Gastroesophageal sphincter (tissue), 4 donors: ENCODE measurements at regions not wholly inside any gene's neighbourhood (a gene's known extent, or its start where the extent isn't known, plus 50 kb on each side); places are given as distances from the start of the nearest gene placed in this dataset.

Experiments used
- ATAC-seq: fragments of 150-250 bp; one replicate; pipeline ENCODE4 v1.9.1; 2016; ENCODE audit warnings: mild to moderate bottlenecking, moderate library complexity
- H3K27ac ChIP-seq, 4 donors: fragments of 200-600 bp; sonication (generic) in 3 of 4; 1 replicate in 3 of 4; 2 replicates in 1 of 4; pipeline ENCODE4 v1.5.1; 2016 to 2019
- H3K27me3 ChIP-seq: fragments of 200-600 bp; sonication (generic); one replicate; pipeline ENCODE4 v1.5.1; 2019
- H3K36me3 ChIP-seq, 2 donors: fragments of 200-600 bp; sonication (generic); one replicate each; pipeline ENCODE4 v1.5.1; 2019; ENCODE audit warnings: control low read depth in 1 of 2
- H3K4me1 ChIP-seq, 3 donors: fragments of 200-600 bp; sonication (generic); 1 replicate in 2 of 3; 2 replicates in 1 of 3; pipeline ENCODE4 v1.5.1; 2016 to 2019; ENCODE audit warnings: control low read depth in 2 of 3
- H3K4me3 ChIP-seq, 2 donors: fragments of 200-600 bp; sonication (generic); one replicate each; pipeline ENCODE4 v1.5.1; 2019; ENCODE audit warnings: mild to moderate bottlenecking in 1 of 2, moderate library complexity in 1 of 2
- H3K9me3 ChIP-seq, 3 donors: fragments of 200-600 bp; sonication (generic); one replicate each; pipeline ENCODE4 v1.5.1; 2017 to 2019; ENCODE audit warnings: control low read depth in 2 of 3
- CTCF ChIP-seq, 4 experiments: fragments of 200-600 bp in 2 of 4; fragments of 450-650 bp in 2 of 4; sonication (generic) in 1 of 4; IDR thresholded peaks; one replicate each; pipeline ENCODE4 v1.5.1; 2017 to 2019; ENCODE audit warnings: antibody characterized with exemption in 4 of 4, mild to moderate bottlenecking in 2 of 4, moderate library complexity in 2 of 4
- EP300 ChIP-seq: sonication (generic); formaldehyde crosslinking; IDR thresholded peaks from one replicate; pipeline ENCODE4 v1.6.1; 2017; ENCODE audit warnings: antibody characterized with exemption, mild to moderate bottlenecking
- POLR2A ChIP-seq, 2 donors: fragments of 450-650 bp; IDR thresholded peaks; one replicate each; pipeline ENCODE4 v1.6.1; 2017; ENCODE audit warnings: antibody characterized with exemption in 2 of 2, mild to moderate bottlenecking in 2 of 2, moderate library complexity in 1 of 2
- POLR2AphosphoS5 ChIP-seq: sonication (generic); formaldehyde crosslinking; IDR thresholded peaks from one replicate; pipeline ENCODE4 v1.6.1; 2017; ENCODE audit warnings: antibody characterized with exemption
- WGBS, 2 donors: methylation state at CpG; one replicate each; pipeline ENCODE4 v1.1.5; 2018; ENCODE audit warnings: low coverage in 1 of 2; 5-methylcytosine and 5-hydroxymethylcytosine counted together

DNA sequence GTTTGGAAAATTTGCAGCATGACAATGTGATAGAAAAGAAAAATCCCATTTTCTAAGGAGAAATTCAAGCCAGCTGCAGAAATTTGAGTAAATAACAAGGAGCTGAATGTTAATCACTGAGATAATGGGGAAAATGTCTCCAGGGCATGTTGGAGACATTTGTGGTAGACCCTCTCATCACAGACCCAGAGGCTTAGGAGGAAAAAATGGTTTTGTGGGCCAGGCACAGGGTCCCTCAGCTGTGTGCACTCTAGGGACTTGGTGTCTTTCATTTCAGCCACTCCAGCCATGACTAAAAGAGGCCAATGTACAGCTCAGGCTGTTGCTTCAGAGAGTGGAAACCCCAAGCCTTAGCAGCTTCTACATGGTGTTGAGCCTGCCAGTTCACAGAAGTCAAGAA is 111.4 kb upstream of the SYT10 start:
- no peaks in the 10 kb centered on the region for H3K4me1 ChIP-seq
- no peaks in the 10 kb centered on the region for H3K9me3 ChIP-seq
- ATAC-seq: no peak
- H3K27me3 ChIP-seq: no peaks in the 10 kb centered on the region
- H3K27ac ChIP-seq: no peak overlapping the region
- H3K36me3 ChIP-seq: no peaks in the 10 kb centered on the region
- no peak for TF ChIP-seq POLR2A (IDR thresholded peaks at IDR 0.05)
- no peak for TF ChIP-seq CTCF (IDR thresholded peaks at IDR 0.05)
- TF ChIP-seq POLR2AphosphoS5: no peak
- TF ChIP-seq EP300: no peak
- H3K4me3 ChIP-seq: no peak overlapping the region

DNA sequence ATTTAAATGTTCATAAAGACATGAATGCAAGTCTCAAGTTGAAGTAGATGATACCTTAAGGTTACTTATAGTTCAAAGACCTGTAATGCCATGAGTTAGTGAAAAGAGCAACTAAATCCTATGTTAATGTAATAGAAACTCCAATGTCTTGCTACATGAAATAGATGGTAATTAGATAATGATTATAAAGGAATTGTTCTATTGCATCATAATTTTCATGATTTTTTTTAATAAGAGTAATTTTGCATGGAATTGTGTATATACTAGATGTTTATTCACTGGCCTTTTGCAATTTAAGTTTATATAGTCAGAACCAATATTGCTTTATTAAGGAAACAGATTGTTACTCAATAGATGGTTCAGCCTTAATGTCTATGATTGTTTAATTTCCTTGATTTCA is 115.5 kb upstream of the SYT10 start:
- H3K27me3 ChIP-seq: no peaks in the 10 kb centered on the region
- H3K4me3 ChIP-seq: no peak overlapping the region
- no peaks in the 10 kb centered on the region for H3K4me1 ChIP-seq
- H3K36me3 ChIP-seq: no peaks in the 10 kb centered on the region
- TF ChIP-seq POLR2A (IDR thresholded peaks at IDR 0.05) (no peak), POLR2AphosphoS5 (no peak), EP300 (no peak), CTCF (IDR thresholded peaks at IDR 0.05) (no peak)
- H3K27ac ChIP-seq: no peak overlapping the region
- no peaks in the 10 kb centered on the region for H3K9me3 ChIP-seq
- ATAC-seq: no peak

GRCh38 chr12:33560653-33561208 is 121.1 kb upstream of the SYT10 start:
- TF ChIP-seq CTCF (IDR thresholded peaks at IDR 0.05) (no peak), POLR2A (IDR thresholded peaks at IDR 0.05) (no peak), POLR2AphosphoS5 (no peak), EP300 (no peak)
- no peaks in the 10 kb centered on the region for H3K36me3 ChIP-seq
- peaks cover 0 to 17% (median 0%) of the 10 kb centered on the region in 3 donors for H3K9me3 ChIP-seq
- H3K4me1 ChIP-seq: no peaks in the 10 kb centered on the region
- no peak for ATAC-seq
- H3K4me3 ChIP-seq: no peak overlapping the region
- H3K27me3 ChIP-seq: no peaks in the 10 kb centered on the region
- no peak overlapping the region for H3K27ac ChIP-seq
- WGBS, 2 donors: 67% methylated on average over 2 of the region's 4 CpGs; no CpG with 5 or more reads in 1 of the 2 donors

DNA sequence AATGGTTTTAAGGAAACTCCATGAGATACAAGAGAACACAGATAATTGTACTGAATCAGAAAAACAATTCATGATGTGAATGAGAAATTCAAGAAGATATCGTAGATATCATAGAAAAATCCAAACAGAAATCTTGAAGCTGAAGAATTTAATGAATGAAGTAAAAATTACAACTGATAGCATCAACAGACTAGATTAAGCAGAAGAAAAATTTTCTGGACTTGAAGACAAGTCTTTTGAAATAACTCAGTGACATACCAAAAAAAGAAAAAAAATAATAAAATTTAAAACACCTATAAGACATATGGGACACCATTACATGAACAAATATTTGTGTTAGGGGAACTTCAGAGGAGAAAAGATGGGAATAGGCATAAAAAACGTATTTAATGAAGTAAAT is 122.8 kb upstream of the SYT10 start:
- no peaks in the 10 kb centered on the region for H3K36me3 ChIP-seq
- H3K4me1 ChIP-seq: no peaks in the 10 kb centered on the region
- H3K27me3 ChIP-seq: no peaks in the 10 kb centered on the region
- 72 to 88% methylated on average over 1 to 2 of the region's 2 CpGs for WGBS, 2 donors
- H3K9me3 ChIP-seq: peaks cover 0 to 17% (median 0%) of the 10 kb centered on the region in 3 donors
- H3K4me3 ChIP-seq: no peak overlapping the region
- H3K27ac ChIP-seq: no peak overlapping the region
- no peak for ATAC-seq
- TF ChIP-seq POLR2AphosphoS5 (no peak), EP300 (no peak), POLR2A (IDR thresholded peaks at IDR 0.05) (no peak), CTCF (IDR thresholded peaks at IDR 0.05) (no peak)

- Histone ChIP-seq H3K27ac (no peak overlapping the region), H3K4me1 (no peaks in the 10 kb centered on the region), H3K9me3 (peaks cover 0 to 14% (median 0%) of the 10 kb centered on the region in 3 donors), H3K27me3 (no peaks in the 10 kb centered on the region), H3K4me3 (no peak overlapping the region), H3K36me3 (no peaks in the 10 kb centered on the region)
- no peak for ATAC-seq
- 81 to 83% methylated on average over 3 of the region's 3 CpGs for whole genome bisulfite sequencing, 2 donors
- TF ChIP-seq POLR2A (IDR thresholded peaks at IDR 0.05) (no peak), POLR2AphosphoS5 (no peak), EP300 (no peak), CTCF (IDR thresholded peaks at IDR 0.05) (no peak)
Observed at GRCh38 chr12:33566403-33566802, 126.8 kb upstream of the SYT10 start.
